NCI-H2196 (cell line): ENCODE measurements at regions not wholly inside any gene's neighbourhood (a gene's known extent, or its start where the extent isn't known, plus 50 kb on each side); places are given as distances from the start of the nearest gene placed in this dataset.

ENCODE experiments used
- DNase-seq: peaks from one replicate; lab custom pipeline; 2025; ENCODE audit not compliant: unreplicated experiment; lab: John Stamatoyannopoulos, UW

DNA sequence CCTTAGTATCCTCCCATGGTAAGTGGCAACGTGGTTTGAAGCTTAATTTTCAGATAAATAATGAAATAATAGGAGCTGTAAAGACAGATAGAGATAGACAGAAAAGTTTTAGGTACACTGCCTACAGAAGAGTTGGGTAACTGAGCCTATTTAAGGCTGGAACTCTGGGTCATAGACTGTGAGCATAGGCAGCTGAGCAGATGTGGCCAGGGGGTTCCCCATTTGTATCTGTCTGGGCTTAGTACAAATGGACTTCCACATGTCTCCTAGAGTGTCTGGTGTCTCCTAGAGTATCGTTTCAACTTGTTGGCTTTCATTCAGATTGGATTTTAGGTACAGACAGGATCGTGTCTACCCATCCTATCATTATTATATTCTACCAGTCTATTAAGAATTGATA is 649.8 kb downstream of the DHX35 start:
- DNase-seq: no peak

DNA sequence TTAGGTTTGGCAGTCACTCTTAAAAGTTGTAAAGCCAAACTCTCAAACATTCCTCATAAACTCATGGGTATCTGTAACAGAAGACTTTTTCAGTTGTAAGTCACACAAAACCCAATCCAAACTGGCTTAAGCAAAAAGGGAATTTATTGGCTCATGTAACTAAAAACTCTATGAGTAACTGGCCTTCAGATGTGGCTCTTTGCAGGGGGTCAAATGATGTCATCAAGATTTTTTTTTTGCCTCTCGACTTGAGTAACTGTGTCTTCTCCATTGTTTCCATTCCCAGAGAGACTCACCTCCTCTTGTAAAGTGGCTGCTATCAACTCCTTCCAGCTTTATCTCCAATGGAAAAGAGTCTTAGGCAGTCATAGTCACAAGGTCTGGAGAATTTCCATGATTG is 645.0 kb downstream of the DHX35 start:
- DNase-seq: no peak

DNA sequence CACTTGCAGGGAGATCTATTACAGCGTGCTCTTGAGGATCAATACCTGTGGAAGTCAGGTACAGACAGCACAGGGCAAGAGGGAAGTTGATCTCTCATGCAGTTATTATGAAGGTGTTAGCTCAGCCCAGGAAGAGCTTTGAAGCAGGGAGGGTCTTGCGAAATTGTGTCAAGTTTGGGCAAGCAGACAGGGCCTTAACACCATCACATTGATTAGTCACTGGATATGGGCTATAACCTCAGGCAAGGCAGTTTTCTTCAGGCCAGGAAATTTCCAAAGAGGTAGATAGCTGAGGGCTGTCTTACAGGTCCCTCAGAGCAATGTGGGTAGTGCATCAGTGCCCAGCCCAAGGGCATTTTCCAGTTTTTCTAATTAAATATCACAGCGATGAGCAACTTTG is 643.8 kb downstream of the DHX35 start:
- no peak for DNase-seq

DNA sequence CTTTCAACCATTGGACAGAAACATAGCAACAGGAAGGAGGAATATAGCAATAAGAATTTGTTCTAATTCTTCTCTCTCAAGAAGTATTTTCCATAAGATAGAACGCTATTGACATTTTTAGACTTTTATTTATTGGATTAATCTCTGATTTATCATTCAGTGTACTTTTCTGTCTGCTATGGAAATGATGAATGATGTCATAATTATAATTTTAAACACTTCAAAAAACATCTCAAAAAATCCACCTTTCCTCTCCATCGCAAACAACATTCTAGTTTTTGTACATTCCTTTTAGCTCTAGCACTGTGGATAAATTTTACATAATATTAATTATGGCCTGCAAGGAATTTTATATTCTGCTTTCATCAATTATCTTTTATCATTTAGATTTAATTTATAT is 643.2 kb downstream of the DHX35 start:
- no peak for DNase-seq

DNA sequence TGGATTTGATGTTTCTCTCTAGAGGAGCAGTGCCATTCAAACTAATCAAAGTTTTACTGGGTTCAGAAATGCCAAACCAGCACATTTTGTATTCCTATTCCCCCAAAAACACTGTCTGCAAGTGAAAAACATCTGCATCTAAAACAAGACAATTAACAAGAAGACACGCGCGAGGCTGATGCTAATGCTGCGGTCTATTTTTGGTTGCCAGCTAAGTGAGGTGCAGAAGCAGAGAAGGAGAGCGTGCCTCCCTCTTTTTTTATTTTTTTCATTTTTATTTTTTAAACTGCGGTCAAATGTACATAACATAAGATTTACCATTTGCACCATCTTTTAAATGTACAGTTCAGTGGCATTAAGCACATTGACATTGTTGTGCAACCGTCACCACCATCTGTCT is 641.1 kb downstream of the DHX35 start:
- no peak for DNase-seq

GRCh38 chr20:39602649-39603048 is 640.5 kb downstream of the DHX35 start:
- DNase-seq: no peak

DNA sequence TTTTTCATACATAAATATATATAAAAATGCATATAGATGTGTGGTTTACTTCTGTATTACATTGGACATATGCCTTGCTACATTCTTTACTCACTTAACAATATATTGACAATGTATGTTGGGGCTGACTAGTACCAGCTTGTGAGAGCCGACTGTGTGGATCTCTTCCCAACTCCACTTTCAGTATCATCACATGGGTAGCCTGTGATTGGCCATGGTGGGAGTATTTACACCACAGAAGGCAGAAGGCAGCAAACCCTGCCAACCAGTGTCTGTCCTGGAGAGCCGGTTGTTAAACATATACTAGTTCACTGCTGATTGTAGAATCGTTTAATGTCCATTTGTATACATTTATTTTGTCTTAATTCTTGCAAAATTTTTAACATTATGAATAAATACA is 638.7 kb downstream of the DHX35 start:
- DNase-seq: no peak

DNA sequence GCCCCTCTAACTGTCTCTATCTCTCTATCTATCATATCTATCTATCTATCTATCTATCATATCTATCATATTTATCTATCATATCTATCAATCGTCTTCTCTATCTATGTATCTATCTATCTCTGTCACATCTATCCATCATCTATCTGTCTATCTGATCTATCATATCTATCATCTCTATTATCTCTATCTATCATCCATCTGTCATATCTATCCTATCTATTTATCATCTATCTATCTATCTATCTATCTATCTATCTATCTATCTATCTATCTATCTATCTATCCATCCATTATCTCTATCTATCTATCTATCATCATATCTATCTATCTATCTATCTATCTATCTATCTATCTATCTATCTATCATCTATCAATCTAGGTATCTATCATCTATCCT is 638.0 kb downstream of the DHX35 start:
- DNase-seq: no peak

- DNase-seq: no peak
These were observed 634.4 kb downstream of the DHX35 start for GRCh38 chr20:39596554-39596953.

DNA sequence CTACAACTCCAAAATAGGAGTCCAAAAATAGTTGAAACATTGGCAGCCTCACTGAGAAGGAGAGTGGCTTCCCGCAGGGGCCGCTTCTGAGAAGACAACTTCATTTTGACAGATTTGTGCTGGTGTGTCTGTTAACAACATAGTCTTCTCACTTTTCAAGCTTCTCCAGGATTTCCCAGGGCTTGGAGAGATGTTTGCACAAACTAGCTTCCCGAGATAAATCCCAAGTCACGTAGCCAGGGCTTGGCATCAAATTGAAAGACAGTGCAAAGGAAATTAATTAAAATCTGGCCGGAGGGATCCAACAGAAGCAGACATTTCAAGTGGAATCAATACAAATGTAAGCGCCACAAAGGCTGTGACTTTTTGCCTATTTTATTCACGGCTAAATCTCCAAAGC is 630.2 kb downstream of the DHX35 start:
- no peak for DNase-seq

- peak; percentile 14 for DNase-seq
These were observed 626.1 kb downstream of the DHX35 start for GRCh38 chr20:39588148-39588757.

GRCh38 chr20:39581034-39581433 is 618.9 kb downstream of the DHX35 start:
- DNase-seq: no peak

- no peak for DNase-seq
These were observed 614.6 kb downstream of the DHX35 start for GRCh38 chr20:39576771-39577170.

- no peak for DNase-seq
These were observed 611.9 kb downstream of the DHX35 start for GRCh38 chr20:39574061-39574460.

DNA sequence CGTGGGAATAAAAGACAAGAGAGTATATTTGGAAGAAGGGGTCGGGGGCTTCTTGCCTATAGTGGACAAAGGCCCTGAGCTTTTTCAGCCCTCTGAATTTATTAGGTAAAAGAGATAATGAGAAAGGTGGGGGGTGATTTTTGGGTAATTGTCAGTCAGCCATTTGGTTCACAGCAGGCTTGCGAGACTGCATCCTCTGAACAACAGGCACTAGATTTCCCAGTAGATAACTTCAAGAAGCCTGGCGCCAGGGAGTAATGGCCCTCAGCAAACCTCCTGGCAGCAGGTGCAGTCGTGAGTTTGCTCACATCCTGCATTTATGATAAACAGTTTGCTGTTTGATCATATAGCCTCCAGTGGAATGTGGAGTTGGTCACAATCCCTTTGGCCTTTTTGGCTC is 609.0 kb downstream of the DHX35 start:
- DNase-seq: no peak

- no peak for DNase-seq
These were observed 606.0 kb downstream of the DHX35 start for GRCh38 chr20:39568109-39568508.

GRCh38 chr20:39563349-39563748 is 601.2 kb downstream of the DHX35 start:
- DNase-seq: no peak

- no peak for DNase-seq
These were observed 592.2 kb downstream of the DHX35 start for GRCh38 chr20:39554341-39554740.

DNA sequence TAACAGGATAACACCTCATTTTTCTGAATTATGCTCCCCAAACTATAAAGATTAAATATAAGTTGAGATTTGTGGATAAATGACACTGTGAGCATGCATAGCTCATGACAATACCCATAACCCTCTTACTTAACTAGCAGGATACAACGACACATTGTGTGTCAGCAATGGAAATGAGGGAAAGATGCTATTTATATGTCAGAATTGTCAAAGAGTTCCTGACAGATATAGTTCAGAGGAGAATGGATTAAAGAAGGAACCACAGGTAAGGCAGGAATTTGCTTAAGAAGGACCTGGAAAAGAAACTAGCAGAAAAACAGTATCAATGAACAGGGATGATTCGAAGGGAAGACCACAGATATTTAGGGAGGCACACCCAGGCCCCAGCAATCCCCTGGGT is 591.0 kb downstream of the DHX35 start:
- DNase-seq: no peak

- DNase-seq: no peak
These were observed 587.6 kb downstream of the DHX35 start for GRCh38 chr20:39549733-39550132.

GRCh38 chr20:39547546-39548408 is 585.6 kb downstream of the DHX35 start:
- DNase-seq: no peak

DNA sequence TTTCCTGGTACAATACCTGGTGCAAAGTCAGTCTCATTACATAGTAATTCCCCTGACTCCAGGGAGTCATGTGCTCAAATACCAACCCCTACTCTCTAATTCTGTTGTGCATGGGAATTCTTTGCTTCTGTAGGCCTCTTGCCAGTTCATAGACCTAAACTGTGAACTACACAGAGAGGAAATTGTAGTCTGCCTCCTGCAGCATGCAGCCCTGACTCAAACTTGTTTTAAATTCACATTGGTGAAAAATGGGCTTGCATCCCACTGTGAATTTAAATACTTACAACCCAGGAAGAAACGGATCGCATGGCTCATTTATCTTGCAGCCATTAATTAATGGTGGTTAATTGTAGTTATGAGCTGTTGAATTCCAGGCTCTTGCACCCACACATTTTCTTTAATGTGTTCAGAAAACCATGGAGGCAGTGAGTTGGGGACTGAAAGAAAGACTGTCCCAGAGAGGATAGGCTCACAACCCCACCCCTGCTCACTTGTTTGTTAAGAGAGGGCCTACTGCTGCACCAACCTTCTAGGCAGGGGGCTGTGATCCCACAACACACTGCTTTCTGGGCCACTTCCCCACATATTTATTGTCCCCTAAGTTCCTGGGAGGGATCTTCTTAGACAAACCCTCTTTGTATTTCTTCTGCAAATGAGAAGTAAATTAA is 579.1 kb downstream of the DHX35 start:
- no peak for DNase-seq
